HL-60 (cell line): ENCODE measurements at regions not wholly inside any gene's neighbourhood (a gene's known extent, or its start where the extent isn't known, plus 50 kb on each side); places are given as distances from the start of the nearest gene placed in this dataset.

ENCODE experiments used
- DNase-seq, 2 experiments: peaks; one replicate each; pipeline ENCODE4 v3.0.0-alpha.2; 2010 to 2020; ENCODE audit warnings: low read depth in 1 of 2, low spot score in 1 of 2
- H3K27ac ChIP-seq: fragments of 250-450 bp; sonication (Bioruptor Pico); replicated peaks from 2 replicates; pipeline ENCODE4 v1.5.1; 2020; ENCODE audit warnings: mild to moderate bottlenecking, moderate library complexity
- H3K27me3 ChIP-seq: fragments of 250-450 bp; sonication (Bioruptor Pico); 2 replicates; pipeline ENCODE4 v1.5.1; 2021; ENCODE audit warnings: mild to moderate bottlenecking, moderate library complexity; ENCODE audit not compliant: insufficient read depth, poor library complexity, severe bottlenecking
- H3K4me3 ChIP-seq: replicated peaks from 2 replicates; pipeline ENCODE4 v1.5.1; 2011; ENCODE audit warnings: mild to moderate bottlenecking, control low read depth, low read length; ENCODE audit not compliant: insufficient read depth
- GABPA ChIP-seq: IDR thresholded peaks from 2 replicates; pipeline ENCODE4 v1.6.1; 2012; ENCODE audit warnings: low read depth
- POLR2AphosphoS5 ChIP-seq: IDR thresholded peaks from 2 replicates; pipeline ENCODE4 v1.6.1; 2012; ENCODE audit warnings: low read depth
- REST ChIP-seq: IDR thresholded peaks from 2 replicates; pipeline ENCODE4 v1.6.1; 2012; ENCODE audit warnings: low read depth; ENCODE audit not compliant: insufficient replicate concordance
- SPI1 ChIP-seq: IDR thresholded peaks from 2 replicates; pipeline ENCODE4 v1.6.1; 2012; ENCODE audit warnings: low read depth, mild to moderate bottlenecking, borderline replicate concordance
- TF ChIP-seq, protein P1 (sequence below): IDR thresholded peaks from one replicate; pipeline ENCODE4 v1.5.1; 2011; ENCODE audit warnings: low read length, control low read depth, inconsistent platforms; ENCODE audit not compliant: insufficient read depth

DNA sequence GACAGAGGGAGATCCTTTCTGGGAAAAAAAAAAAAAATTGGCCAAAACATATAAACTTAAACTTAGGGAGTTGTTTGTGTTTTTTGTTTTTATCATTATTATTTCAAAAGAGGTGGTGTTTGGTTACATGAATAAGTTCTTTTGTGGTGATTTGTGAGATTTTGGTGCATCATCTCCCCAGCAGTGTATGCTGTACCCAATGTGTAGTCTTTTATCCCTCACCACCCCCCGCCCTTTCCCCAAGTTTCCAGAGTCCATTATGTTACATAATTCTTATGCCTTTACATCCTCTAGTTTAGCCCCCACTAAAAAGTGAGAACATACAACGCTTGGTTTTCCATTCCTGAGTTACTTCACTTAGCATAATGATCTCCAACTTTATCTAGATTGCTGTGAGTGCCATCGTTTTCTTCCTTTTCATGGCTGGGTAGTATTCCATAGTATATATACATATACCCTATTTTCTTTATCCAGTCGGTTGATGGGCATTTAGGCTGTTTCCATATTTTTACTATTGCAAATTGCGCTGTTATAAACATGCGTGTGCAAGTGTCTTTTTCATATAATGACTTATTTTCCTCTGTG, 148.1 kb upstream of the ZNF92 start:
- no peak for DNase-seq
- TF ChIP-seq, protein P1, sequence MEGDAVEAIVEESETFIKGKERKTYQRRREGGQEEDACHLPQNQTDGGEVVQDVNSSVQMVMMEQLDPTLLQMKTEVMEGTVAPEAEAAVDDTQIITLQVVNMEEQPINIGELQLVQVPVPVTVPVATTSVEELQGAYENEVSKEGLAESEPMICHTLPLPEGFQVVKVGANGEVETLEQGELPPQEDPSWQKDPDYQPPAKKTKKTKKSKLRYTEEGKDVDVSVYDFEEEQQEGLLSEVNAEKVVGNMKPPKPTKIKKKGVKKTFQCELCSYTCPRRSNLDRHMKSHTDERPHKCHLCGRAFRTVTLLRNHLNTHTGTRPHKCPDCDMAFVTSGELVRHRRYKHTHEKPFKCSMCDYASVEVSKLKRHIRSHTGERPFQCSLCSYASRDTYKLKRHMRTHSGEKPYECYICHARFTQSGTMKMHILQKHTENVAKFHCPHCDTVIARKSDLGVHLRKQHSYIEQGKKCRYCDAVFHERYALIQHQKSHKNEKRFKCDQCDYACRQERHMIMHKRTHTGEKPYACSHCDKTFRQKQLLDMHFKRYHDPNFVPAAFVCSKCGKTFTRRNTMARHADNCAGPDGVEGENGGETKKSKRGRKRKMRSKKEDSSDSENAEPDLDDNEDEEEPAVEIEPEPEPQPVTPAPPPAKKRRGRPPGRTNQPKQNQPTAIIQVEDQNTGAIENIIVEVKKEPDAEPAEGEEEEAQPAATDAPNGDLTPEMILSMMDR = no peak
- TF ChIP-seq GABPA = no peak
- TF ChIP-seq SPI1 = no peak
- TF ChIP-seq POLR2AphosphoS5 = no peak
- TF ChIP-seq REST = no peak
- Histone ChIP-seq H3K4me3 (no peak overlapping the region), H3K27me3 (no peaks in the 10 kb centered on the region), H3K27ac (no peak overlapping the region)

DNA sequence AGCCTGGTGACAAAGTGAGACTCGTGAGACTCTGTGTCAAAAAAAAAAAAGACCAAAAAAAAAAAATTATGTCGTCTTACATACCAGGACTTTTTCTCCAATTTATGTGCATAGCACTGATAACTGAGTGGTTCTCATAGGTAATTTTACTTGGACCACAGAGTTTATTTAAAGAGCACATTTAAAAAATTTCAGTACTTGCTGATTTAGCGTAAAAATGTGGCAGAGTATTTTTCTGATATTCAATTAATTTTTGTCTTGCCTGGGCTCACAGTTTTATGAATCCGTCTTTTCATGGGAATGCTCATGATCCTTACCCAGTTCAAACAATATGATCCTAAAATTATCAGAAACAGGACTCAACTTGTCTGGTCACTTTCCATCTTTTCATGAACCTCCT, 151.0 kb upstream of the ZNF92 start:
- no peak for DNase-seq
- Histone ChIP-seq H3K27me3 (no peaks in the 10 kb centered on the region), H3K4me3 (no peak overlapping the region), H3K27ac (no peak overlapping the region)
- TF ChIP-seq GABPA (no peak), REST (no peak), POLR2AphosphoS5 (no peak), SPI1 (no peak)
- TF ChIP-seq, protein P1 = no peak

GRCh38 chr7:65221683-65222082, 152.0 kb upstream of the ZNF92 start:
- Histone ChIP-seq H3K27ac (no peak overlapping the region), H3K4me3 (no peak overlapping the region), H3K27me3 (no peaks in the 10 kb centered on the region)
- no peak for DNase-seq
- TF ChIP-seq REST (no peak), POLR2AphosphoS5 (no peak), GABPA (no peak), SPI1 (no peak)
- TF ChIP-seq, protein P1 = no peak
